Neural progenitor cell (in vitro differentiated cells): ENCODE measurements at regions not wholly inside any gene's neighbourhood (a gene's known extent, or its start where the extent isn't known, plus 50 kb on each side); places are given as distances from the start of the nearest gene placed in this dataset.

Experiments used
- CTCF ChIP-seq: fragments of 200-600 bp; sonication (generic); IDR thresholded peaks from 2 replicates; pipeline ENCODE4 v1.5.1; 2017; ENCODE audit warnings: antibody characterized with exemption, mild to moderate bottlenecking
- EZH2 ChIP-seq: fragments of 200-600 bp; sonication (generic); IDR thresholded peaks from 2 replicates; pipeline ENCODE4 v1.6.1; 2017; ENCODE audit warnings: antibody characterized with exemption, mild to moderate bottlenecking, moderate library complexity

- TF ChIP-seq EZH2: no peak
- no peak for TF ChIP-seq CTCF
Measured at GRCh38 chrX:84933956-84934556, 69.6 kb upstream of the APOOL start.
